Left hindlimb (tissue), 1 donor: ENCODE measurements at regions not wholly inside any gene's neighbourhood (a gene's known extent, or its start where the extent isn't known, plus 50 kb on each side); places are given as distances from the start of the nearest gene placed in this dataset.
A peak's percentile ranks its signal among the peaks of the same experiment; 100 is the strongest.

Experiments
- DNase-seq: peaks from one replicate; pipeline ENCODE4 v3.0.0-alpha.2; 2018

- no peak for DNase-seq
These were observed 169.2 kb upstream of the NCAM1 start for GRCh38 chr11:112792070-112792469.

GRCh38 chr11:112793416-112793815 lies 167.8 kb upstream of the NCAM1 start:
- no peak for DNase-seq

GRCh38 chr11:112794331-112794846 lies 166.8 kb upstream of the NCAM1 start:
- DNase-seq: peak; percentile 53

- no peak for DNase-seq
These were observed 165.9 kb upstream of the NCAM1 start for GRCh38 chr11:112795142-112795815.

GRCh38 chr11:112795911-112796649 lies 165.1 kb upstream of the NCAM1 start:
- DNase-seq: peak; percentile 51

GRCh38 chr11:112797092-112797491 lies 164.1 kb upstream of the NCAM1 start:
- DNase-seq: no peak

GRCh38 chr11:112797648-112798293 lies 163.4 kb upstream of the NCAM1 start:
- DNase-seq: no peak

- no peak for DNase-seq
These were observed 160.0 kb upstream of the NCAM1 start for GRCh38 chr11:112801025-112801816.

GRCh38 chr11:112801817-112802088 lies 159.5 kb upstream of the NCAM1 start:
- DNase-seq: no peak

- no peak for DNase-seq
These were observed 155.6 kb upstream of the NCAM1 start for GRCh38 chr11:112805658-112806057.

- DNase-seq: no peak
These were observed 155.0 kb upstream of the NCAM1 start for GRCh38 chr11:112806256-112806655.

GRCh38 chr11:112806876-112807275 lies 154.3 kb upstream of the NCAM1 start:
- DNase-seq: no peak

- no peak for DNase-seq
These were observed 151.8 kb upstream of the NCAM1 start for GRCh38 chr11:112809429-112809828.

- no peak for DNase-seq
These were observed 150.3 kb upstream of the NCAM1 start for GRCh38 chr11:112810951-112811350.

- no peak for DNase-seq
These were observed 149.4 kb upstream of the NCAM1 start for GRCh38 chr11:112811783-112812182.

GRCh38 chr11:112812729-112813128 lies 148.5 kb upstream of the NCAM1 start:
- DNase-seq: no peak

- no peak for DNase-seq
These were observed 147.1 kb upstream of the NCAM1 start for GRCh38 chr11:112814168-112814567.

- no peak for DNase-seq
These were observed 143.8 kb upstream of the NCAM1 start for GRCh38 chr11:112817376-112817775.

GRCh38 chr11:112822478-112823274 lies 138.5 kb upstream of the NCAM1 start:
- no peak for DNase-seq

- DNase-seq: no peak
These were observed 135.2 kb upstream of the NCAM1 start for GRCh38 chr11:112826026-112826425.

- DNase-seq: no peak
These were observed 134.4 kb upstream of the NCAM1 start for GRCh38 chr11:112826788-112827187.

GRCh38 chr11:112828421-112828820 lies 132.8 kb upstream of the NCAM1 start:
- DNase-seq: no peak
